ENCODE measurements at regions not wholly inside any gene's neighbourhood (a gene's known extent, or its start where the extent isn't known, plus 50 kb on each side); places are given as distances from the start of the nearest gene placed in this dataset.

GRCh38 chr4:30402276-30402675, 317.9 kb upstream of the PCDH7 start (continued):
- TF ChIP-seq ZNF462 (CRISPR knock-in tag; IDR thresholded peaks at IDR 0.05) (no peak), REST (IDR thresholded peaks at IDR 0.05; ENCODE audit: unreplicated experiment) (no peak), ETS1 (IDR thresholded peaks at IDR 0.05) (no peak), EZH2phosphoT487 (IDR thresholded peaks at IDR 0.05; ENCODE audit: unreplicated experiment) (no peak), NANOG (IDR thresholded peaks at IDR 0.05; ENCODE audit: borderline replicate concordance) (no peak), STAT1 (IDR thresholded peaks at IDR 0.05; ENCODE audit: unreplicated experiment) (no peak), JUNB (IDR thresholded peaks at IDR 0.05; ENCODE audit: unreplicated experiment) (no peak)
